ENCODE measurements at regions not wholly inside any gene's neighbourhood (a gene's known extent, or its start where the extent isn't known, plus 50 kb on each side); places are given as distances from the start of the nearest gene placed in this dataset.

- DNase-seq = no peak
- peaks cover 10% of the 10 kb centered on the region for H3K36me3 Mint-ChIP-seq (ENCODE audit: unreplicated experiment)
- no peak for TF ChIP-seq CTCF (IDR thresholded peaks at IDR 0.05; ENCODE audit: partially characterized antibody, unreplicated experiment)
- peaks cover 3% of the 10 kb centered on the region for H3K27me3 Mint-ChIP-seq (ENCODE audit: unreplicated experiment)
- H3K4me3 Mint-ChIP-seq (ENCODE audit: unreplicated experiment) = no peak overlapping the region
- H3K27ac Mint-ChIP-seq (ENCODE audit: unreplicated experiment) = no peak overlapping the region
- H3K4me1 Mint-ChIP-seq (ENCODE audit: low read depth, unreplicated experiment) = no peaks in the 10 kb centered on the region
- peaks cover 5% of the 10 kb centered on the region for H3K9me3 Mint-ChIP-seq (ENCODE audit: unreplicated experiment)
Measured at GRCh38 chr12:4119157-4119761, 154.3 kb upstream of the CCND2 start.

- Mint-ChIP-seq H3K4me1 (ENCODE audit: low read depth, unreplicated experiment) (no peaks in the 10 kb centered on the region), H3K36me3 (ENCODE audit: unreplicated experiment) (peaks cover 10% of the 10 kb centered on the region), H3K4me3 (ENCODE audit: unreplicated experiment) (no peak overlapping the region), H3K9me3 (ENCODE audit: unreplicated experiment) (peaks cover 6% of the 10 kb centered on the region), H3K27me3 (ENCODE audit: unreplicated experiment) (peaks cover 3% of the 10 kb centered on the region), H3K27ac (ENCODE audit: unreplicated experiment) (no peak overlapping the region)
- no peak for TF ChIP-seq CTCF (IDR thresholded peaks at IDR 0.05; ENCODE audit: partially characterized antibody, unreplicated experiment)
- DNase-seq = no peak
Measured at GRCh38 chr12:4118601-4119156, 154.9 kb upstream of the CCND2 start.

GRCh38 chr12:4118017-4118510, 155.5 kb upstream of the CCND2 start:
- H3K9me3 Mint-ChIP-seq (ENCODE audit: unreplicated experiment) = peaks cover 6% of the 10 kb centered on the region
- no peak for DNase-seq
- H3K4me3 Mint-ChIP-seq (ENCODE audit: unreplicated experiment) = no peak overlapping the region
- peaks cover 3% of the 10 kb centered on the region for H3K27me3 Mint-ChIP-seq (ENCODE audit: unreplicated experiment)
- H3K36me3 Mint-ChIP-seq (ENCODE audit: unreplicated experiment) = peaks cover 10% of the 10 kb centered on the region
- no peak for TF ChIP-seq CTCF (IDR thresholded peaks at IDR 0.05; ENCODE audit: partially characterized antibody, unreplicated experiment)
- no peaks in the 10 kb centered on the region for H3K4me1 Mint-ChIP-seq (ENCODE audit: low read depth, unreplicated experiment)
- no peak overlapping the region for H3K27ac Mint-ChIP-seq (ENCODE audit: unreplicated experiment)

- Mint-ChIP-seq H3K27me3 (ENCODE audit: unreplicated experiment) (peaks cover 3% of the 10 kb centered on the region), H3K36me3 (ENCODE audit: unreplicated experiment) (peaks cover 10% of the 10 kb centered on the region), H3K4me1 (ENCODE audit: low read depth, unreplicated experiment) (no peaks in the 10 kb centered on the region), H3K27ac (ENCODE audit: unreplicated experiment) (no peak overlapping the region), H3K4me3 (ENCODE audit: unreplicated experiment) (no peak overlapping the region), H3K9me3 (ENCODE audit: unreplicated experiment) (peaks cover 6% of the 10 kb centered on the region)
- no peak for DNase-seq
- TF ChIP-seq CTCF (IDR thresholded peaks at IDR 0.05; ENCODE audit: partially characterized antibody, unreplicated experiment) = no peak
Measured at GRCh38 chr12:4117386-4118016, 156.1 kb upstream of the CCND2 start.
